GM12892 (cell line): ENCODE measurements at regions not wholly inside any gene's neighbourhood (a gene's known extent, or its start where the extent isn't known, plus 50 kb on each side); places are given as distances from the start of the nearest gene placed in this dataset.
"Not testable (repeated sequence)": the region's sequence is repeated elsewhere in the genome, so short reads cannot be mapped to it uniquely, and the experiment has no call there.

ENCODE experiments used
- POLR2A ChIP-seq: IDR thresholded peaks from 2 replicates; pipeline ENCODE4 v1.6.1; 2011; ENCODE audit warnings: low read depth, low read length, control low read depth
- POLR2AphosphoS5 ChIP-seq: IDR thresholded peaks from 2 replicates; pipeline ENCODE4 v1.6.1; 2011; ENCODE audit warnings: low read depth, low read length, control low read depth
- TAF1 ChIP-seq: IDR thresholded peaks from 2 replicates; pipeline ENCODE4 v1.6.1; 2011; ENCODE audit warnings: low read depth, mild to moderate bottlenecking, control low read depth, low read length, borderline replicate concordance

DNA sequence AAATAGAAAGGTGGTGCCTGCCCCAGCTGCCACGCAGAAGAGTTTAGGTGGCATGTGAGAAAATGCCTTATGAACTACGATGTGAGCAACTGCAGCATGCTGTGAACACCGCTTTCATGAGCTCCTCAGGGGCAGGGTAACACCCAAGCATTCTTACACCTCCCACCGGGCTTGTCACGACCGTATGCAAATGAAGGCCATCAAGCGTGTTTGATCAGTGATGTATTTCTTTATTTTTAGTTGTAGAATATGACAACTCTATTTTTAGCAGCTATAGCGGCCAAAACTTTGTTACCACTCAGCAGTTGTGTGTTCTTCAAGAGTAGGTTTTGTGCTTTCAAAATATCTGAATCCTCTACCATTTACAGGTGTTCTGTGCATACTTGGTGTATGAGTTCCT is 58.1 kb upstream of the SAMD11 start:
- not testable (repeated sequence) for TF ChIP-seq TAF1, POLR2A, POLR2AphosphoS5
